ENCODE measurements at regions not wholly inside any gene's neighbourhood (a gene's known extent, or its start where the extent isn't known, plus 50 kb on each side); places are given as distances from the start of the nearest gene placed in this dataset.

- TF ChIP-seq, protein P1, sequence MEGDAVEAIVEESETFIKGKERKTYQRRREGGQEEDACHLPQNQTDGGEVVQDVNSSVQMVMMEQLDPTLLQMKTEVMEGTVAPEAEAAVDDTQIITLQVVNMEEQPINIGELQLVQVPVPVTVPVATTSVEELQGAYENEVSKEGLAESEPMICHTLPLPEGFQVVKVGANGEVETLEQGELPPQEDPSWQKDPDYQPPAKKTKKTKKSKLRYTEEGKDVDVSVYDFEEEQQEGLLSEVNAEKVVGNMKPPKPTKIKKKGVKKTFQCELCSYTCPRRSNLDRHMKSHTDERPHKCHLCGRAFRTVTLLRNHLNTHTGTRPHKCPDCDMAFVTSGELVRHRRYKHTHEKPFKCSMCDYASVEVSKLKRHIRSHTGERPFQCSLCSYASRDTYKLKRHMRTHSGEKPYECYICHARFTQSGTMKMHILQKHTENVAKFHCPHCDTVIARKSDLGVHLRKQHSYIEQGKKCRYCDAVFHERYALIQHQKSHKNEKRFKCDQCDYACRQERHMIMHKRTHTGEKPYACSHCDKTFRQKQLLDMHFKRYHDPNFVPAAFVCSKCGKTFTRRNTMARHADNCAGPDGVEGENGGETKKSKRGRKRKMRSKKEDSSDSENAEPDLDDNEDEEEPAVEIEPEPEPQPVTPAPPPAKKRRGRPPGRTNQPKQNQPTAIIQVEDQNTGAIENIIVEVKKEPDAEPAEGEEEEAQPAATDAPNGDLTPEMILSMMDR (IDR thresholded peaks at IDR 0.05), result no peak
- TF ChIP-seq POLR2A (IDR thresholded peaks at IDR 0.05), result no peak
- TF ChIP-seq POLR2AphosphoS5 (IDR thresholded peaks at IDR 0.05), result no peak
Measured at GRCh38 chr6:149264629-149265028, 52.9 kb upstream of the TAB2 start.
